Stomach (tissue), 8 donors: ENCODE measurements at regions not wholly inside any gene's neighbourhood (a gene's known extent, or its start where the extent isn't known, plus 50 kb on each side); places are given as distances from the start of the nearest gene placed in this dataset.

Experiments
- DNase-seq, 2 donors: peaks; one replicate each; pipeline versions ENCODE4 v3.0.0 to v3.0.0-alpha.2; 2013 to 2019
- H3K27ac ChIP-seq, 5 donors: fragments of 200-600 bp in 4 of 5; sonication (generic) in 4 of 5; one replicate each; pipeline ENCODE4 v1.5.1; 2013 to 2019; ENCODE audit warnings: mild to moderate bottlenecking in 1 of 5, moderate library complexity in 1 of 5
- H3K27me3 ChIP-seq, 3 donors: fragments of 200-600 bp; sonication (generic); one replicate each; pipeline ENCODE4 v1.5.1; 2017 to 2019; ENCODE audit warnings: mixed run types in 1 of 3
- H3K36me3 ChIP-seq, 4 donors: fragments of 200-600 bp; sonication (generic); 1 replicate in 3 of 4; 2 replicates in 1 of 4; pipeline ENCODE4 v1.5.1; 2016 to 2019
- H3K4me1 ChIP-seq, 4 donors: fragments of 200-600 bp; sonication (generic); one replicate each; pipeline ENCODE4 v1.5.1; 2016 to 2019
- H3K4me3 ChIP-seq, 4 donors: fragments of 200-600 bp; sonication (generic) in 3 of 4; one replicate each; pipeline ENCODE4 v1.5.1; 2016 to 2019; ENCODE audit warnings: mild to moderate bottlenecking in 1 of 4
- H3K9me3 ChIP-seq, 4 donors: fragments of 200-600 bp; sonication (generic); one replicate each; pipeline ENCODE4 v1.5.1; 2016 to 2019
- CTCF ChIP-seq, 7 experiments: fragments of 450-650 bp in 4 of 7; fragments of 200-600 bp in 3 of 7; sonication (generic) in 3 of 7; IDR thresholded peaks; one replicate each; pipeline ENCODE4 v1.5.1; 2016 to 2019; ENCODE audit warnings: antibody characterized with exemption in 7 of 7, control low read depth in 2 of 7, mild to moderate bottlenecking in 1 of 7
- EP300 ChIP-seq: sonication (generic); formaldehyde crosslinking; IDR thresholded peaks from one replicate; pipeline ENCODE4 v1.6.1; 2017; ENCODE audit warnings: antibody characterized with exemption
- POLR2A ChIP-seq, 4 donors: fragments of 450-650 bp; IDR thresholded peaks; one replicate each; pipeline ENCODE4 v1.6.1; 2016; ENCODE audit warnings: antibody characterized with exemption in 4 of 4, control low read depth in 2 of 4, mild to moderate bottlenecking in 1 of 4, moderate library complexity in 1 of 4
- POLR2AphosphoS5 ChIP-seq, 3 donors: sonication (generic); formaldehyde crosslinking; IDR thresholded peaks; one replicate each; pipeline ENCODE4 v1.6.1; 2016; ENCODE audit warnings: antibody characterized with exemption in 3 of 3
- WGBS, 5 donors: extraction: QIAGEN DNeasy Blood & Tissue Kit in 3 of 5; methylation state at CpG; one replicate each; pipeline versions ENCODE4 v1.1.5 to v1.1.7; 2013 to 2018; 5-methylcytosine and 5-hydroxymethylcytosine counted together
- intact Hi-C: fragments of 100-400 bp; cut with DNase I; formaldehyde crosslinking; loops from one replicate; pipeline ENCODE4 v1.15.1; 2023; ENCODE audit warnings: low total_unique reads
- donor health status: healthy with polysubstance abuse.
- donor health status: Bipolar disorder and iron deficiency.
- donor health status: healthy.

- intact Hi-C loops, result no loop called here
- 56 to 66% (median 63%) methylated on average over 7 of the region's 7 CpGs for WGBS, 5 donors
Measured at GRCh38 chr1:194698908-194699318, 1512.5 kb upstream of the B3GALT2 start.

GRCh38 chr1:194693244-194693643 is 1506.8 kb upstream of the B3GALT2 start:
- Histone ChIP-seq H3K27me3 (no peaks in the 10 kb centered on the region), H3K27ac (no peak overlapping the region), H3K4me3 (no peak overlapping the region), H3K4me1 (no peaks in the 10 kb centered on the region), H3K9me3 (no peaks in the 10 kb centered on the region), H3K36me3 (no peaks in the 10 kb centered on the region)
- no peak for TF ChIP-seq CTCF (IDR thresholded peaks at IDR 0.05)
- intact Hi-C loops, result no loop called here
- WGBS, 5 donors, result 76 to 86% (median 80%) methylated on average over 2 of the region's 2 CpGs
- no peak for DNase-seq

More at GRCh38 chr1:194698908-194699318, 1512.5 kb upstream of the B3GALT2 start:
- no peaks in the 10 kb centered on the region for H3K27me3 ChIP-seq
- H3K36me3 ChIP-seq, result no peaks in the 10 kb centered on the region
- no peaks in the 10 kb centered on the region for H3K4me1 ChIP-seq
- no peak overlapping the region for H3K27ac ChIP-seq
- no peak for TF ChIP-seq POLR2A (IDR thresholded peaks at IDR 0.05)
- no peak for TF ChIP-seq EP300
- no peak for TF ChIP-seq POLR2AphosphoS5 (IDR thresholded peaks at IDR 0.05)
- TF ChIP-seq CTCF (IDR thresholded peaks at IDR 0.05), result no peak
- no peaks in the 10 kb centered on the region for H3K9me3 ChIP-seq
- H3K4me3 ChIP-seq, result no peak overlapping the region
- no peak for DNase-seq

GRCh38 chr1:194684636-194685035 is 1498.2 kb upstream of the B3GALT2 start:
- Histone ChIP-seq H3K4me1 (no peaks in the 10 kb centered on the region), H3K36me3 (no peaks in the 10 kb centered on the region), H3K27me3 (no peaks in the 10 kb centered on the region), H3K27ac (no peak overlapping the region), H3K9me3 (no peaks in the 10 kb centered on the region), H3K4me3 (no peak overlapping the region)
- WGBS, 5 donors, result 38 to 61% (median 56%) methylated on average over 2 of the region's 2 CpGs
- TF ChIP-seq EP300, result no peak
- no peak for TF ChIP-seq CTCF (IDR thresholded peaks at IDR 0.05)
- TF ChIP-seq POLR2AphosphoS5 (IDR thresholded peaks at IDR 0.05), result no peak
- TF ChIP-seq POLR2A (IDR thresholded peaks at IDR 0.05), result no peak
- DNase-seq, result no peak
- intact Hi-C loops, result no loop called here

- no peak overlapping the region for H3K27ac ChIP-seq
- H3K27me3 ChIP-seq, result no peaks in the 10 kb centered on the region
- H3K9me3 ChIP-seq, result peaks cover 0 to 3% (median under 1%) of the 10 kb centered on the region in 4 donors
- no peak for TF ChIP-seq CTCF (IDR thresholded peaks at IDR 0.05)
- no peak for TF ChIP-seq EP300
- TF ChIP-seq POLR2A (IDR thresholded peaks at IDR 0.05), result no peak
- no peak for TF ChIP-seq POLR2AphosphoS5 (IDR thresholded peaks at IDR 0.05)
- DNase-seq, result no peak
- no peaks in the 10 kb centered on the region for H3K36me3 ChIP-seq
- intact Hi-C loops, result no loop called here
- no peaks in the 10 kb centered on the region for H3K4me1 ChIP-seq
- 75 to 87% (median 85%) methylated on average over 1 of the region's 1 CpG for WGBS, 5 donors
- no peak overlapping the region for H3K4me3 ChIP-seq
Measured at GRCh38 chr1:194658090-194658439, 1471.7 kb upstream of the B3GALT2 start.

GRCh38 chr1:194654956-194655355 is 1468.5 kb upstream of the B3GALT2 start:
- Histone ChIP-seq H3K4me3 (no peak overlapping the region), H3K4me1 (no peaks in the 10 kb centered on the region), H3K36me3 (no peaks in the 10 kb centered on the region), H3K9me3 (no peaks in the 10 kb centered on the region), H3K27ac (no peak overlapping the region), H3K27me3 (no peaks in the 10 kb centered on the region)
- TF ChIP-seq CTCF (IDR thresholded peaks at IDR 0.05), result no peak
- TF ChIP-seq POLR2AphosphoS5 (IDR thresholded peaks at IDR 0.05), result no peak
- no peak for TF ChIP-seq POLR2A (IDR thresholded peaks at IDR 0.05)
- no peak for TF ChIP-seq EP300
- no peak for DNase-seq
- intact Hi-C loops, result no loop called here
- WGBS, 5 donors, result 69 to 84% (median 78%) methylated on average over 1 of the region's 1 CpG
